Tibial nerve (tissue), 4 donors: ENCODE measurements at regions not wholly inside any gene's neighbourhood (a gene's known extent, or its start where the extent isn't known, plus 50 kb on each side); places are given as distances from the start of the nearest gene placed in this dataset.

Source experiments
- DNase-seq, 2 donors: peaks; one replicate each; pipeline ENCODE4 v3.0.0-alpha.2; 2019; ENCODE audit warnings: low spot score in 2 of 2
- H3K27ac ChIP-seq, 4 donors: fragments of 200-600 bp; sonication (generic) in 3 of 4; one replicate each; pipeline ENCODE4 v1.5.1; 2017 to 2019; ENCODE audit warnings: mild to moderate bottlenecking in 1 of 4
- H3K27me3 ChIP-seq, 2 donors: fragments of 200-600 bp; sonication (generic) in 1 of 2; one replicate each; pipeline versions ENCODE4 v1.5.1 to v1.6.0; 2017 to 2019
- H3K36me3 ChIP-seq, 3 donors: fragments of 200-600 bp; sonication (generic); one replicate each; pipeline ENCODE4 v1.5.1; 2018 to 2019
- H3K4me1 ChIP-seq, 4 donors: fragments of 200-600 bp; sonication (generic) in 3 of 4; one replicate each; pipeline ENCODE4 v1.5.1; 2017 to 2019
- H3K4me3 ChIP-seq, 4 donors: fragments of 200-600 bp; sonication (generic) in 3 of 4; one replicate each; pipeline ENCODE4 v1.5.1; 2017 to 2019; ENCODE audit warnings: mild to moderate bottlenecking in 1 of 4, moderate library complexity in 1 of 4
- H3K9me3 ChIP-seq, 4 donors: fragments of 200-600 bp; sonication (generic) in 3 of 4; one replicate each; pipeline ENCODE4 v1.5.1; 2017 to 2019
- CTCF ChIP-seq, 5 experiments: fragments of 200-600 bp in 3 of 5; fragments of 450-650 bp in 2 of 5; sonication (generic) in 3 of 5; IDR thresholded peaks; one replicate each; pipeline ENCODE4 v1.5.1; 2016 to 2019; ENCODE audit warnings: antibody characterized with exemption in 5 of 5, mild to moderate bottlenecking in 3 of 5, moderate library complexity in 2 of 5
- EP300 ChIP-seq, 2 donors: sonication (generic); formaldehyde crosslinking; IDR thresholded peaks; one replicate each; pipeline ENCODE4 v1.6.1; 2017; ENCODE audit warnings: antibody characterized with exemption in 2 of 2, mild to moderate bottlenecking in 1 of 2
- POLR2A ChIP-seq, 2 donors: fragments of 450-650 bp; IDR thresholded peaks; one replicate each; pipeline ENCODE4 v1.6.1; 2017; ENCODE audit warnings: antibody characterized with exemption in 2 of 2, mild to moderate bottlenecking in 2 of 2, moderate library complexity in 2 of 2
- WGBS, 2 donors: methylation state at CpG; one replicate each; pipeline ENCODE4 v1.1.5; 2018; 5-methylcytosine and 5-hydroxymethylcytosine counted together

- DNase-seq: no peak
- TF ChIP-seq POLR2A (IDR thresholded peaks at IDR 0.05): no peak
- TF ChIP-seq EP300 (IDR thresholded peaks at IDR 0.05): no peak
- no peak for TF ChIP-seq CTCF (IDR thresholded peaks at IDR 0.05)
- H3K4me3 ChIP-seq: no peak overlapping the region
- no peaks in the 10 kb centered on the region for H3K27me3 ChIP-seq
- no peaks in the 10 kb centered on the region for H3K9me3 ChIP-seq
- H3K36me3 ChIP-seq: no peaks in the 10 kb centered on the region
- H3K4me1 ChIP-seq: peaks cover 0 to 9% (median 0%) of the 10 kb centered on the region in 4 donors
- H3K27ac ChIP-seq: no peak overlapping the region
These were observed 316.1 kb downstream of the SEC23A start for GRCh38 chr14:38786921-38787320.

- H3K27ac ChIP-seq: no peak overlapping the region
- no peaks in the 10 kb centered on the region for H3K4me1 ChIP-seq
- no peaks in the 10 kb centered on the region for H3K27me3 ChIP-seq
- no peak overlapping the region for H3K4me3 ChIP-seq
- H3K9me3 ChIP-seq: no peaks in the 10 kb centered on the region
- DNase-seq: no peak
- 83 to 100% methylated on average over 1 of the region's 1 CpG for WGBS, 2 donors
- TF ChIP-seq EP300 (IDR thresholded peaks at IDR 0.05) (no peak), POLR2A (IDR thresholded peaks at IDR 0.05) (no peak), CTCF (IDR thresholded peaks at IDR 0.05) (no peak)
- H3K36me3 ChIP-seq: no peaks in the 10 kb centered on the region
These were observed 325.6 kb downstream of the SEC23A start for GRCh38 chr14:38777401-38777800.

GRCh38 chr14:38775986-38776385 lies 327.0 kb downstream of the SEC23A start:
- TF ChIP-seq CTCF (IDR thresholded peaks at IDR 0.05) (no peak), EP300 (IDR thresholded peaks at IDR 0.05) (no peak), POLR2A (IDR thresholded peaks at IDR 0.05) (no peak)
- H3K4me3 ChIP-seq: no peak overlapping the region
- no peaks in the 10 kb centered on the region for H3K9me3 ChIP-seq
- no peaks in the 10 kb centered on the region for H3K27me3 ChIP-seq
- DNase-seq: no peak
- H3K36me3 ChIP-seq: no peaks in the 10 kb centered on the region
- H3K4me1 ChIP-seq: no peaks in the 10 kb centered on the region
- H3K27ac ChIP-seq: no peak overlapping the region
- 78 to 85% methylated on average over 1 of the region's 1 CpG for WGBS, 2 donors

GRCh38 chr14:38774162-38774561 lies 328.9 kb downstream of the SEC23A start:
- TF ChIP-seq EP300 (IDR thresholded peaks at IDR 0.05) (no peak), CTCF (IDR thresholded peaks at IDR 0.05) (no peak), POLR2A (IDR thresholded peaks at IDR 0.05) (no peak)
- H3K27ac ChIP-seq: no peak overlapping the region
- H3K4me3 ChIP-seq: no peak overlapping the region
- peaks cover 0 to 5% (median 0%) of the 10 kb centered on the region in 4 donors for H3K4me1 ChIP-seq
- no peaks in the 10 kb centered on the region for H3K9me3 ChIP-seq
- no peak for DNase-seq
- no peaks in the 10 kb centered on the region for H3K27me3 ChIP-seq
- H3K36me3 ChIP-seq: no peaks in the 10 kb centered on the region

- Histone ChIP-seq H3K27ac (no peak overlapping the region), H3K36me3 (no peaks in the 10 kb centered on the region), H3K9me3 (no peaks in the 10 kb centered on the region), H3K4me1 (peaks cover 0 to 5% (median 0%) of the 10 kb centered on the region in 4 donors), H3K27me3 (no peaks in the 10 kb centered on the region), H3K4me3 (no peak overlapping the region)
- 51 to 57% methylated on average over 1 of the region's 1 CpG for WGBS, 2 donors
- TF ChIP-seq EP300 (IDR thresholded peaks at IDR 0.05) (no peak), POLR2A (IDR thresholded peaks at IDR 0.05) (no peak), CTCF (IDR thresholded peaks at IDR 0.05) (no peak)
- DNase-seq: no peak
These were observed 332.8 kb downstream of the SEC23A start for GRCh38 chr14:38770251-38770650.
